Calu3 (cell line): ENCODE measurements at regions not wholly inside any gene's neighbourhood (a gene's known extent, or its start where the extent isn't known, plus 50 kb on each side); places are given as distances from the start of the nearest gene placed in this dataset.

ENCODE experiments used
- BruUV-seq: library from RNA; stranded (reverse); fragments of 400-500 nt; replicated peaks from 2 replicates; lab custom pipeline; 2021; lab: Mats Ljungman, UMichigan
- CTCF ChIA-PET: fragments of 300-600 bp; sonication (Branson Sonifier 250); formaldehyde crosslinking; loops from one replicate; lab custom pipeline; 2022; ENCODE audit warnings: antibody characterized with exemption; lab: Charles Lee
- DNase-seq: peaks from one replicate; pipeline ENCODE4 v3.0.0; 2022
- H3K27ac Mint-ChIP-seq: one replicate; pipeline ENCODE4 v1.8.0; 2022; ENCODE audit warnings: mixed read lengths; ENCODE audit not compliant: unreplicated experiment
- H3K27me3 Mint-ChIP-seq: one replicate; pipeline ENCODE4 v1.8.0; 2022; ENCODE audit warnings: mixed read lengths; ENCODE audit not compliant: unreplicated experiment
- H3K36me3 Mint-ChIP-seq: one replicate; pipeline ENCODE4 v1.8.0; 2022; ENCODE audit warnings: mild to moderate bottlenecking, moderate library complexity, mixed read lengths; ENCODE audit not compliant: insufficient read depth, unreplicated experiment
- H3K4me1 Mint-ChIP-seq: one replicate; pipeline ENCODE4 v1.8.0; 2022; ENCODE audit warnings: mild to moderate bottlenecking, low read depth, mixed read lengths; ENCODE audit not compliant: unreplicated experiment
- H3K4me3 Mint-ChIP-seq: one replicate; pipeline ENCODE4 v1.8.0; 2022; ENCODE audit warnings: mild to moderate bottlenecking, low read depth, moderate library complexity, mixed read lengths; ENCODE audit not compliant: unreplicated experiment
- H3K9me3 Mint-ChIP-seq: one replicate; pipeline ENCODE4 v1.8.0; 2022; ENCODE audit warnings: low read depth, mixed read lengths; ENCODE audit not compliant: unreplicated experiment
- CTCF ChIP-seq: fragments of 200-600 bp; IDR thresholded peaks from one replicate; pipeline ENCODE4 v1.8.0; 2022; ENCODE audit warnings: antibody characterized with exemption; ENCODE audit not compliant: unreplicated experiment
- intact Hi-C: fragments of 100-400 bp; cut with micrococcal nuclease; formaldehyde crosslinking; loops from one replicate; pipeline ENCODE4 v1.10.0; 2022; ENCODE audit not compliant: unreplicated experiment

- Mint-ChIP-seq H3K4me3 (no peak overlapping the region), H3K27me3 (no peaks in the 10 kb centered on the region), H3K4me1 (no peaks in the 10 kb centered on the region), H3K27ac (no peak overlapping the region), H3K9me3 (peaks cover 6% of the 10 kb centered on the region), H3K36me3 (no peaks in the 10 kb centered on the region)
- BruUV-seq: no TSS peak
- intact Hi-C loops: no loop called here
- no peak for DNase-seq
- no peak for TF ChIP-seq CTCF
- CTCF ChIA-PET: no interaction called here
Observed at GRCh38 chr20:40156600-40157317, 532.3 kb downstream of the MAFB start.

- H3K27ac Mint-ChIP-seq: no peak overlapping the region
- CTCF ChIA-PET: no interaction called here
- no peaks in the 10 kb centered on the region for H3K27me3 Mint-ChIP-seq
- H3K4me3 Mint-ChIP-seq: no peak overlapping the region
- no peak for TF ChIP-seq CTCF
- H3K9me3 Mint-ChIP-seq: peaks cover 6% of the 10 kb centered on the region
- no TSS peak for BruUV-seq
- DNase-seq: no peak
- H3K36me3 Mint-ChIP-seq: no peaks in the 10 kb centered on the region
- intact Hi-C loops: no loop called here
- no peaks in the 10 kb centered on the region for H3K4me1 Mint-ChIP-seq
Observed at GRCh38 chr20:40154514-40154913, 534.5 kb downstream of the MAFB start.

- H3K36me3 Mint-ChIP-seq: no peaks in the 10 kb centered on the region
- intact Hi-C loops: no loop called here
- no peaks in the 10 kb centered on the region for H3K27me3 Mint-ChIP-seq
- peaks cover 14% of the 10 kb centered on the region for H3K9me3 Mint-ChIP-seq
- H3K27ac Mint-ChIP-seq: no peak overlapping the region
- H3K4me1 Mint-ChIP-seq: no peaks in the 10 kb centered on the region
- BruUV-seq: no TSS peak
- no peak for TF ChIP-seq CTCF
- DNase-seq: no peak
- H3K4me3 Mint-ChIP-seq: no peak overlapping the region
- CTCF ChIA-PET: no interaction called here
Observed at GRCh38 chr20:40148886-40149285, 540.1 kb downstream of the MAFB start.

GRCh38 chr20:40146071-40146470 lies 543.0 kb downstream of the MAFB start:
- intact Hi-C loops: no loop called here
- no peak overlapping the region for H3K4me3 Mint-ChIP-seq

More at GRCh38 chr20:40146071-40146470, 543.0 kb downstream of the MAFB start:
- CTCF ChIA-PET: interaction anchor here (0.7 kb wide), 1 partner anchor 39 kb away, joined by 3 read pairs; no protein-coding TSS in a partner anchor
- Mint-ChIP-seq H3K27me3 (no peaks in the 10 kb centered on the region), H3K9me3 (peaks cover 9% of the 10 kb centered on the region), H3K4me1 (no peaks in the 10 kb centered on the region), H3K27ac (no peak overlapping the region), H3K36me3 (no peaks in the 10 kb centered on the region)
- no peak for TF ChIP-seq CTCF
- no TSS peak for BruUV-seq
- no peak for DNase-seq
